ENCODE measurements at regions not wholly inside any gene's neighbourhood (a gene's known extent, or its start where the extent isn't known, plus 50 kb on each side); places are given as distances from the start of the nearest gene placed in this dataset.

DNA sequence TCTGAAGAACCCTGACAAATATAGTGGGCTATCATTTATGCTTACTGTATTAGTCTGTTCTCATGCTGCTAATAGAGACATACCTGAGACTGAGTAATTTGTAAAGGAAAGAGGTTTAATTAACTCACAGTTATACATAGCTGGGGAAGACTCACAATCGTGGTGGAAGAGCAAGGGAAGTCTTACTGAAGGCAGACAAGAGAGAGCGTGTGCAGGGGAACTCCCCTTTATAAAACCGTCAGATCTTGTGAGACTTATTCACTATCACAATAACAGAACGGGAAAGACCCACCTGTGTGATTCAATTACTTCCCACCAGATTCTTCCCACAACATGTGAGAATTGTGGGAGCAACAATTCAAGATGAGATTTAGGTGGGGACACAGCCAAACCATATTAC lies 526.8 kb upstream of the GOT2 start:
- intact Hi-C loops (cut with micrococcal nuclease), result no loop called here
- H3K27ac Mint-ChIP-seq, result no peak overlapping the region
- H3K9me3 Mint-ChIP-seq, result no peaks in the 10 kb centered on the region
- peaks cover 19% of the 10 kb centered on the region for H3K4me1 Mint-ChIP-seq
- no peak for DNase-seq
- H3K4me3 Mint-ChIP-seq, result no peak overlapping the region
- H3K36me3 Mint-ChIP-seq (ENCODE audit: low read depth), result no peaks in the 10 kb centered on the region
- peaks cover 1% of the 10 kb centered on the region for H3K27me3 Mint-ChIP-seq

DNA sequence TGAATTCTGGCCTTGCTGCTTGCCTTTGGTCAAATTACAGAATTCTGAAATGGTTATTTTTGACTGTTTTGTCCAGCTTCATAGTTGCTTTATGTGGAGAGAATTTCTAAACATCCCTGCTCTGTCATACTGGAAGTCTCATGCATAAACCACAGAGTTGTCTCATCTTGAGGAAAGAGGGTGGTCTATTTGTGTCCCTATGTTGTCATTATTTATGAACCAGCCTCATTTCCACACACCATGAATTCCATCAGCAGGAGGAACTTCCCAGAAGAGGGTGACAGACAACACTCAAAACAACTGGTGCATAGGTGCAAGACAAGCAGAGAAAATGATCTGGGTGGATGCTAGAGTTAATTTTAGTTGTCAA lies 525.8 kb upstream of the GOT2 start:
- DNase-seq, result no peak
- Mint-ChIP-seq H3K36me3 (ENCODE audit: low read depth) (no peaks in the 10 kb centered on the region), H3K4me3 (no peak overlapping the region), H3K4me1 (peaks cover 19% of the 10 kb centered on the region), H3K9me3 (no peaks in the 10 kb centered on the region), H3K27me3 (peaks cover 1% of the 10 kb centered on the region), H3K27ac (no peak overlapping the region)
- intact Hi-C loops (cut with micrococcal nuclease), result no loop called here

DNA sequence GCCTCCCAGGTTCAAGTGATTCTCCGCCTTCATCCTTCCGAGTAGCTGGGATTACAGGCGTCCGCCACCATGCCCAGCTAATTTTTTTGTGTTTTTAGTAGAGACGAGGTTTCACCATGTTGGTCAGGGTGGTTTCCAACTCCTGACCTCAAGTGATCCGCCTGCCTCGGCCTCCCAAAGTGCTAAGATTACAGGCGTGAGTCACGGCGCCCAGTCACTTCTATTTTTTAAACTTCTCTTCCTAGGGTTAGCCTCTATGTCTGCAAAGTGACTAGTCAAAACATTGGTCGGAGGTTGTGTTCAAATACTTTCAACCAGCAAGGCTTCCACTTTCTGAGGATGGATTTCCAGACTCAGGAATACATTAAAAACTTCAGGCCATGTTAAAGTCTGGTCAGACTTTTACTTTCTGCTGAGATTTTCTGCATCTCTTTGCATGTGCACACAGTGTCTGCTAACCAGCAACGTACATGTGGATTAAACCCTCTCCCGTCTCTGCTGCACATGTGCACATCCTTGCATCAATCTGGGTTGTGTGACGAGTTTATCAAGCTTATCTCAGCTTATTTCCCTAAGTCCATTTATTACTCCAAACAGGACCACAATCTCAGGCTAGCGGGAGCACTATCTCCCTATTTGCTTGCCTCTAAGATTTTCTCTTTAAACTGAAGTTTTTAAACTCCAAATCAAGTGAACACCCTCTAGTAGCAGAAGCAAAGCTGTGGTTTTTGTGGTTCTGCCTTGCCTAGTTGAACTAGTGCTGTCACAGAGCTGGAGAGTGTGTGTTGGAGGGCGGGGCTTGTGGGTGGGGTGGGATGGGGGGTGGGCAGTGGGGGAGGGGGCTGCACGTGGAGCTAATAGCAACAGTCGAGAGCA lies 525.2 kb upstream of the GOT2 start:
- peak overlapping the region; percentile 57 for H3K4me3 Mint-ChIP-seq
- intact Hi-C loops (cut with micrococcal nuclease), result no loop called here
- peaks cover 19% of the 10 kb centered on the region for H3K4me1 Mint-ChIP-seq
- DNase-seq, result peak; percentile 72
- H3K27ac Mint-ChIP-seq, result no peak overlapping the region
- no peaks in the 10 kb centered on the region for H3K36me3 Mint-ChIP-seq (ENCODE audit: low read depth)
- H3K9me3 Mint-ChIP-seq, result peaks cover 3% of the 10 kb centered on the region
- peaks cover 1% of the 10 kb centered on the region for H3K27me3 Mint-ChIP-seq

DNA sequence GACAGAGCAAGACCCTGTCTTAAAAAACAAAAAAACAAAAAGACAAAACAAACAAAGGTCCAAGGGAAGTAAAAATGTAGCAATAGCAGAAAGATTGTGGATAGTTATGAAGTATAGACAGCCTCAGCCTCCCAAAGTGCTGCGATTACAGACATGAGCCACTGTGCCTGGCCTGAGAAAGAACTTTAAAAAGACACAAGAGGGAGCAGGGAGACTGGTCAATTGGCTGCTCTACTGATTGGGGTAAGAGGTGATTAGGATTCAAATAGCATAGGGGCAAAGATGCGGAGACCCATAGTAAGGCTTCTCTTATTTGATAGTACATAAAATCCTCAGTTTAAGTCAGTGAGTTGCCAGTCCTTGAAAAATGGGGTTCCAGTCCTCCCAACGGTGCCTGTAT lies 518.2 kb upstream of the GOT2 start:
- intact Hi-C loops (cut with micrococcal nuclease), result no loop called here
- H3K9me3 Mint-ChIP-seq, result peaks cover 4% of the 10 kb centered on the region

DNA sequence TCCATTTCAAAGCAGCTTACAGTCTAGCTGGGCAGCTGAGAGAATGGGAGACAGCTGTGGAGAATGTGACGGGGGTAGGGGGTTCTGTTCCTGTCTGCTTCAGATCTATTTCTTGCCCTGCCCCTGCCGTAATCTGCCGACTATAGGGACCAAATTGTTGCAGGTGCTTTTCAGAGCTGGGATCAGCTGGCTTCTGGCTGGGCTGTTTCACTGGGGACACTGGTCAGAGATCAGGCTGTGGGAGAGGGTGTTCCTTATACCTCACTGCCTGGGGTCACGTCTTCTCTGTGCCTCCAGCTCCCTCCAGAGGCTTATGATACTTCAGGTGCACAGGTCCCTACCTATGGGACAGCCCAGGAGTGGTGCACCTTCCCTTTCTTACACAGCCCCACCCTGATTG lies 514.9 kb upstream of the GOT2 start:
- intact Hi-C loops (cut with micrococcal nuclease), result no loop called here
- Mint-ChIP-seq H3K4me1 (no peaks in the 10 kb centered on the region), H3K9me3 (no peaks in the 10 kb centered on the region), H3K27ac (no peak overlapping the region), H3K4me3 (no peak overlapping the region), H3K27me3 (no peaks in the 10 kb centered on the region), H3K36me3 (ENCODE audit: low read depth) (no peaks in the 10 kb centered on the region)
- DNase-seq, result no peak

More for the DNA sequence above, 518.2 kb upstream of the GOT2 start:
- H3K27me3 Mint-ChIP-seq, result peaks cover 1% of the 10 kb centered on the region
- H3K4me1 Mint-ChIP-seq, result no peaks in the 10 kb centered on the region
- no peak for DNase-seq
- H3K27ac Mint-ChIP-seq, result no peak overlapping the region
- no peak overlapping the region for H3K4me3 Mint-ChIP-seq
- H3K36me3 Mint-ChIP-seq (ENCODE audit: low read depth), result no peaks in the 10 kb centered on the region

DNA sequence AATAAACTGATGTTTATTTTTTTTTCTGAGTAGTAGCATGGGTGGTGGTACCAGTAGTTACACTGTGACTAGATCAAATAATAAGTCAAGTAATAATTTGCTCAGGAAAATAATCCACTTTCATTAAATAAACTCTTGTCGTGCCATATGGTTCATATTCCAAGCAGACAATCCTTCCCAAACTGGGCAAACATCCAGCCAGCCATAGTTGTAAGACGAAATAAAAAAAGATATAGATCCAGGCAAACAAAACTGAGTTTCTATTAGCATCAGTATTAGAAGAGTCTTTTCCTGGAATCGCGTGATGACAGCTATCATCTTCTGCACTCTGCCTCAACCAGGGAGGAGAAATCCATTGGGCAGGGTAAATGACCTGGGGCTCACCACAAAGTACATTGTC lies 508.4 kb upstream of the GOT2 start:
- H3K4me3 Mint-ChIP-seq, result no peak overlapping the region
- no peaks in the 10 kb centered on the region for H3K9me3 Mint-ChIP-seq
- no peak for DNase-seq
- no peaks in the 10 kb centered on the region for H3K36me3 Mint-ChIP-seq (ENCODE audit: low read depth)
- H3K4me1 Mint-ChIP-seq, result no peaks in the 10 kb centered on the region
- H3K27ac Mint-ChIP-seq, result no peak overlapping the region
- no peaks in the 10 kb centered on the region for H3K27me3 Mint-ChIP-seq
- intact Hi-C loops (cut with micrococcal nuclease), result no loop called here

DNA sequence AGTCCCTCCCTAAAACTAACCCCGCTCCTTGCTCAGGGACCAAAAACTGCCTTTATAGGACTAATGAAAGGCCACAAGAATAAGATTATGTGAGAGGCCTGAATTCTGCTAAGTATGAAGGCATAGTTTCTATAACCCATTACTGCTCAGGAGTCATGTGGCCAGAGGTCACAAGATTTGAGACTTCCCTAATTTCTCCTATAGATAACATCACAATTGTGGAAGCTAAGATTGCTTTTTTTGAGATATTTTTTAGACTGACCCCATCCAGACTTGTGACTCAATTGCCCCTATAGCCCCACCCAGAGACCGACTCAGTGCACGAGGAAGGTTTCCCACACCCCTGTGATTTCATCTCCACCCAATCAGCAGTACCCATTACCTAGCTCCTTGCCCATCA lies 504.1 kb upstream of the GOT2 start:
- intact Hi-C loops (cut with micrococcal nuclease), result no loop called here
- no peaks in the 10 kb centered on the region for H3K36me3 Mint-ChIP-seq (ENCODE audit: low read depth)
- no peak overlapping the region for H3K27ac Mint-ChIP-seq
- no peaks in the 10 kb centered on the region for H3K9me3 Mint-ChIP-seq
- H3K4me1 Mint-ChIP-seq, result no peaks in the 10 kb centered on the region
- H3K4me3 Mint-ChIP-seq, result no peak overlapping the region
- DNase-seq, result no peak
- no peaks in the 10 kb centered on the region for H3K27me3 Mint-ChIP-seq

DNA sequence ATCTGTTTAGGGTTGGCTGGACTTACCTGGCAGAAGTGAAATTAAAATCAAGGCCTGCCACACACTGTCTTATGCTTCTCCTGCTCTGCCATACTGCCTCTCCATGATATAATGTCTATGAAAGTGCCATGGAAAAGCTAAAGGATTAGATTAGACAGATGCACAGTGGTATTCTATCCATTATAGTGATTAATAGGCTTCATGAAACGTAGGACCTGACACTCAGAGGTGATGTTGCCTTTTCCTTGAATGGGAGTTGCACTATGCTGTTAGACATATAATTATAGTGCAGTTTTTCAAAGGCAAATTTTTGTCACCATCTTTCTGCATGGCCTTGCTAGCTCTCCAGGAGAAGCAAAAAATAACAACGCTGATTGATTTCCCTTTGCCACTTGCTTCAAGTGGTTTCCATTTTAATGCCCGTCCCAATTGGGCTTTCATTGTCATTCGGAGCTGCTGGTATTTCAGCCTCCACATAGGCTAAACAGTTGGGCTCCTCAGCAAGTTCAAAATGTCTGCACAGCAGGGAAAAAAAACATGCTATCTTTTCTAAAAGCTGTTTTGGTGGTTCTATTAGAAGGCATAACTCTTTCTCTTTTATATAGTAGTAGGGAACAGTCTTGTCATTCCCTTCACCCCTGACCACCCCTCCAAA lies 502.8 kb upstream of the GOT2 start:
- H3K36me3 Mint-ChIP-seq (ENCODE audit: low read depth), result no peaks in the 10 kb centered on the region
- no peaks in the 10 kb centered on the region for H3K27me3 Mint-ChIP-seq
- no peak for DNase-seq
- no peak overlapping the region for H3K4me3 Mint-ChIP-seq
- H3K27ac Mint-ChIP-seq, result no peak overlapping the region
- intact Hi-C loops (cut with micrococcal nuclease), result no loop called here
- no peaks in the 10 kb centered on the region for H3K9me3 Mint-ChIP-seq
- H3K4me1 Mint-ChIP-seq, result no peaks in the 10 kb centered on the region

DNA sequence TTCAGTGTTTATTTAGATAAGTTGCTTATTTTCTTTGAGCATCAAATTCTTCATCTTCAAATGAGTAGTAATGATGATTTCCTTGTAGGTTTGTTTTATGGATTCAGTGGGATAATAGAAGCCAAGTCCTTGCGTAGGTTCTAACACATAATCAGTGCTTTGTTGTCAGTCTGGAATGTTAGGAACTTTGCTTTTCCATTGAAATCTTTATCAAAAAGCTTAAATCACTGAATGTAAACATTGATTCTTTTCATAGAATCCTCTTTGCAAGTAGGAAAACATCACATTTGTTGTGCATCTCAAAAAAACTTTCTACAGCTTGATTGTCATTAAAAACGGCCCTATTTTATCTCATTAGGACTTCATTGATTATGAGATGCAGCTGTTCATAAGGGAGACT lies 490.3 kb upstream of the GOT2 start:
- DNase-seq, result no peak
- H3K36me3 Mint-ChIP-seq (ENCODE audit: low read depth), result no peaks in the 10 kb centered on the region
- no peak overlapping the region for H3K27ac Mint-ChIP-seq
- H3K27me3 Mint-ChIP-seq, result no peaks in the 10 kb centered on the region
- intact Hi-C loops (cut with micrococcal nuclease), result no loop called here
- H3K9me3 Mint-ChIP-seq, result no peaks in the 10 kb centered on the region
- no peaks in the 10 kb centered on the region for H3K4me1 Mint-ChIP-seq
- H3K4me3 Mint-ChIP-seq, result no peak overlapping the region

DNA sequence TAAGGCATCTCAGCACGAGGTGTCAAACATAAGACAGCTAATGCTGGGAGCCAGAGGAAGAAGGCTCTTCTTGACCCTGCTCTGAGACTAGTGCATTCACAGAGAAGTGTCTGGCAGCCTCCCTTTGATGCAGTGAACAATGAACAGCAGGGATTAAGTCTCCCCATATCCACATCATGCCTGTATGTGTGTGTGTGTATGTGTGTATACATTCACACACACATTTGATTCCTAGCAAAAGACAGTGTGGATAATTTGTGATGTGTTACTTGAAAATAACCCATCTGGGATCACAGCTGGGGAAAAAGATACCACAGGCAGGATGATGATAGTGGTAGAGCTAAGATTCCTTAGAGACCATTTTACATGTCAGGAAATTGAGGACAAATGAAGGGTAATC lies 485.9 kb upstream of the GOT2 start:
- H3K4me3 Mint-ChIP-seq, result no peak overlapping the region
- no peaks in the 10 kb centered on the region for H3K9me3 Mint-ChIP-seq
- no peak overlapping the region for H3K27ac Mint-ChIP-seq
- DNase-seq, result no peak
- no peaks in the 10 kb centered on the region for H3K36me3 Mint-ChIP-seq (ENCODE audit: low read depth)
- no peaks in the 10 kb centered on the region for H3K4me1 Mint-ChIP-seq
- H3K27me3 Mint-ChIP-seq, result no peaks in the 10 kb centered on the region
- intact Hi-C loops (cut with micrococcal nuclease), result no loop called here

DNA sequence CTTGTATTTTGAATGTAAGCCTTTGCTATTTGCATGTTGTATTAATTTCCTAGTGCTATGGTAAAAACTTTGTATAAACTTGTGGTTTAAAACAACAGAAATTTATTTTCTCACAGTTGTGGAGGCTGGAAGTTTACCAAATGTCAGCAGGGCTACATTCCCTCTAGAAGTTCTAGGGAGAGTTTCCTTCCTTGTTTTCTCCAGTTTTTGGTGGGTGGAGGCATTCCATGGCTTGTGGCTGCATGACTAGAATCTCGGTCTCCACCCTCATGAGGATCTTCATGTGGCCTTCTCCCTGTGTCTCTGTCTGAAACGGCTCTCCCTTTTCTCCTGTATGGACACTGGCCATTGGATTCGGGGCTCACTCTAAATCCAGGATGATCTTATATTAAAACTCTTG lies 482.2 kb upstream of the GOT2 start:
- H3K36me3 Mint-ChIP-seq (ENCODE audit: low read depth), result no peaks in the 10 kb centered on the region
- H3K27ac Mint-ChIP-seq, result no peak overlapping the region
- H3K27me3 Mint-ChIP-seq, result no peaks in the 10 kb centered on the region
- no peak for DNase-seq
- H3K4me1 Mint-ChIP-seq, result no peaks in the 10 kb centered on the region
- no peaks in the 10 kb centered on the region for H3K9me3 Mint-ChIP-seq
- intact Hi-C loops (cut with micrococcal nuclease), result no loop called here
- no peak overlapping the region for H3K4me3 Mint-ChIP-seq

DNA sequence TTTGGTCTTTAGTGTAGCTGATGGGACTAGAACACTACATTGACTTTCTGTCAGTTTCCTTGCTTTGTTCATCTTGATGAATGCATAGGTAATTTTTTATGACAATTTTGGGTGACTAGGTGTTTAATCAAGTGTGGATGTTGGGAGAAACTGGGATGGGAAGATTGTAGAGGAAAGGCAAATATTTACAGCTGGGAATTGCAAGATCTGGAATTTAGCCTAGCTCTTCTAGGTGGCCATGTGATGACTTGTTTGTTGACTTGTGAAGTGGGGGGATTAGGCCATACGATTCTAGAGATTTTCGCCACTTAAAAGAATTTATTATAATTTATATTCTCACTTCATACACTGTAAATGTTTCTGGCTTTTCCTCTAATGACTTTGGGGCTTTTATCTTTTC lies 480.3 kb upstream of the GOT2 start:
- no peak overlapping the region for H3K27ac Mint-ChIP-seq
- no peaks in the 10 kb centered on the region for H3K4me1 Mint-ChIP-seq
- H3K27me3 Mint-ChIP-seq, result no peaks in the 10 kb centered on the region
- no peaks in the 10 kb centered on the region for H3K36me3 Mint-ChIP-seq (ENCODE audit: low read depth)
- H3K4me3 Mint-ChIP-seq, result no peak overlapping the region
- intact Hi-C loops (cut with micrococcal nuclease), result no loop called here
- no peak for DNase-seq
- no peaks in the 10 kb centered on the region for H3K9me3 Mint-ChIP-seq

DNA sequence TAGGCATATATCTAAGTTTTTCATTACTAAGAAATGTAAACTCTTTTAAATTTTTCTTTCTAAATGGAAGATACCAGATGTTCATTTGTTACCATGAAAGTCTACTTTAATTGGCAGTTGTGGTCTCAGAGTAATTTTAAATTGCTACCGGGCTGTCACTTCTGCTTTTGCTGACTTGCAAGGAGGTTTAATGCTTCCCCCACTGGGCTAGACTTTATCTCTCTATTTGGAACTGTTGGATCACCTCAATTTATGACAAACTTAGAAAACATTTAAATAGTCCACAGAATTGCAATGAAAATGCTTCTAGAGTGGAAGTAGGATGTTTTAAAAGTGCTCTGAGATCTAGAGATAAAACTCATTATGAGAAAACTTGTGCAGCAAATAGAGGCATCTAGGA lies 479.8 kb upstream of the GOT2 start:
- DNase-seq, result no peak
- H3K27ac Mint-ChIP-seq, result no peak overlapping the region
- H3K4me3 Mint-ChIP-seq, result no peak overlapping the region
- no peaks in the 10 kb centered on the region for H3K27me3 Mint-ChIP-seq
- intact Hi-C loops (cut with micrococcal nuclease), result no loop called here
- no peaks in the 10 kb centered on the region for H3K4me1 Mint-ChIP-seq
- no peaks in the 10 kb centered on the region for H3K9me3 Mint-ChIP-seq
- no peaks in the 10 kb centered on the region for H3K36me3 Mint-ChIP-seq (ENCODE audit: low read depth)

DNA sequence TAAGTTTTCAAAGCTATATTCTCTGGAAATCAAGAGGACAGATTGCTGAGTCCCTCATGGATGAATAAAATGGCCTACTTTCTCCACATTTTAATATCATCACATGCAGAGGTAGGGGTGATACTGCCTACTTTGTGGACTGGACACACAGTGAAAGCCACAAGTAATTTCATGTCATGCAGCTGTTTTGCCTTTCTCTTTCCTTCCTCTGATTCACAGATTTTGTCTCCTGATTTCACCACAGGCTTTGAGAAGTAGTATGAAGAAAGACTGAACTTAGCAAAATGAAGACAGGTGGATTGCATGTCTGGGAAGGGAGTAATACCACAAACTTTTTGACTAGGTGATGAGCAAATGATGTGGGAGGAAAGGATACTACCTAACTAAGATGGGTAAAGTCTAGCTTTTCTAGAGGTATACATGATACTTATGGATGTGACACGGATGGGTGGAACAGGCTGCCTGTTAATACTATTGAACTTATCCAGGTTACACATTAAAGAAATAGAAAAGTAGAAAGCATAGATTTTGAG lies 478.4 kb upstream of the GOT2 start:
- no peaks in the 10 kb centered on the region for H3K27me3 Mint-ChIP-seq
- H3K4me3 Mint-ChIP-seq, result no peak overlapping the region
- no peaks in the 10 kb centered on the region for H3K9me3 Mint-ChIP-seq
- intact Hi-C loops (cut with micrococcal nuclease), result no loop called here
- no peaks in the 10 kb centered on the region for H3K36me3 Mint-ChIP-seq (ENCODE audit: low read depth)
- no peak for DNase-seq
- no peaks in the 10 kb centered on the region for H3K4me1 Mint-ChIP-seq
- no peak overlapping the region for H3K27ac Mint-ChIP-seq
